OCI-LY1 (cell line): ENCODE measurements at regions not wholly inside any gene's neighbourhood (a gene's known extent, or its start where the extent isn't known, plus 50 kb on each side); places are given as distances from the start of the nearest gene placed in this dataset.

Experiments used
- EZH2 ChIP-seq: fragments of 200-600 bp; sonication (generic), shearing (Covaris generic); IDR thresholded peaks from 2 replicates; pipeline ENCODE4 v1.8.0; 2017; ENCODE audit warnings: borderline replicate concordance, mixed run types, mild to moderate bottlenecking, antibody characterized with exemption, low read length, moderate library complexity, mixed read lengths
- TF ChIP-seq, protein P1 (sequence below): fragments of 200-600 bp; sonication (generic), shearing (Covaris generic); IDR thresholded peaks from 2 replicates; pipeline ENCODE4 v1.5.1; 2017; ENCODE audit warnings: mild to moderate bottlenecking, antibody characterized with exemption, low read length, moderate library complexity, mixed read lengths

DNA sequence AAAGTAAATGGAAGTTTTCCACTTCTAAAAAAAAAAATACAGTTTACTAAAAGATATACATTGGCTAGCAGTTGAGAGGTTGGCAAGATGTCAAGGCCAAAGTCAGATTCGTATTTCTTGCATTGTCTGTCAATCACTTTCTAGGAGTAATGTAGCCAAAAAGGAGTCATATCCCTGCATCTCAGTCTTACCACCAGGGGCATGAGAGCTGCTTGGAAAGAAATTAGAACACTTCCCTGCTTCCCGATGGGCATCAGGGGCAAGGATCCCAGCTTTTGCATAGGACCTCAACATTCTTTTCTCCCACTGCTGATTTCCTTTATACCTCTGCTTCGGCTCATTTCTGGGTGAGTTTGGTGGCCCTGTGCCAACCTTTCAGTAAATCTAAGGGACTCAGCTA, 581.0 kb upstream of the MAP3K7 start:
- TF ChIP-seq, protein P1, sequence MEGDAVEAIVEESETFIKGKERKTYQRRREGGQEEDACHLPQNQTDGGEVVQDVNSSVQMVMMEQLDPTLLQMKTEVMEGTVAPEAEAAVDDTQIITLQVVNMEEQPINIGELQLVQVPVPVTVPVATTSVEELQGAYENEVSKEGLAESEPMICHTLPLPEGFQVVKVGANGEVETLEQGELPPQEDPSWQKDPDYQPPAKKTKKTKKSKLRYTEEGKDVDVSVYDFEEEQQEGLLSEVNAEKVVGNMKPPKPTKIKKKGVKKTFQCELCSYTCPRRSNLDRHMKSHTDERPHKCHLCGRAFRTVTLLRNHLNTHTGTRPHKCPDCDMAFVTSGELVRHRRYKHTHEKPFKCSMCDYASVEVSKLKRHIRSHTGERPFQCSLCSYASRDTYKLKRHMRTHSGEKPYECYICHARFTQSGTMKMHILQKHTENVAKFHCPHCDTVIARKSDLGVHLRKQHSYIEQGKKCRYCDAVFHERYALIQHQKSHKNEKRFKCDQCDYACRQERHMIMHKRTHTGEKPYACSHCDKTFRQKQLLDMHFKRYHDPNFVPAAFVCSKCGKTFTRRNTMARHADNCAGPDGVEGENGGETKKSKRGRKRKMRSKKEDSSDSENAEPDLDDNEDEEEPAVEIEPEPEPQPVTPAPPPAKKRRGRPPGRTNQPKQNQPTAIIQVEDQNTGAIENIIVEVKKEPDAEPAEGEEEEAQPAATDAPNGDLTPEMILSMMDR, result no peak
- TF ChIP-seq EZH2, result no peak
